Right cardiac atrium (tissue), 5 donors: ENCODE measurements at regions not wholly inside any gene's neighbourhood (a gene's known extent, or its start where the extent isn't known, plus 50 kb on each side); places are given as distances from the start of the nearest gene placed in this dataset.

Experiments used
- ATAC-seq, 2 donors: fragments of 200-7000 bp; cut with Tn5 transposase; one replicate each; pipeline versions ENCODE4 v1.8.0 to v1.9.1; 2020; ENCODE audit warnings: moderate library complexity in 2 of 2, mild to moderate bottlenecking in 1 of 2
- DNase-seq, 3 donors: peaks; one replicate each; pipeline ENCODE4 v3.0.0-alpha.2; 2020
- H3K27ac ChIP-seq: one replicate; pipeline ENCODE4 v1.5.1; 2013; ENCODE audit warnings: mild to moderate bottlenecking, low read length, control low read depth, moderate library complexity
- H3K27me3 ChIP-seq: one replicate; pipeline ENCODE4 v1.6.1; 2013; ENCODE audit not compliant: control insufficient read depth, insufficient read depth
- H3K4me1 ChIP-seq: one replicate; pipeline ENCODE4 v1.6.1; 2013; ENCODE audit warnings: low read length; ENCODE audit not compliant: control insufficient read depth, insufficient read depth
- H3K4me3 ChIP-seq: one replicate; pipeline ENCODE4 v1.5.1; 2013; ENCODE audit warnings: low read length, control low read depth
- H3K9me3 ChIP-seq: one replicate; pipeline ENCODE4 v1.6.1; 2013; ENCODE audit warnings: low read length; ENCODE audit not compliant: control insufficient read depth
- WGBS: extraction: QIAGEN DNeasy Blood & Tissue Kit; methylation state at CpG from one replicate; pipeline ENCODE4 v1.1.7; 2013; 5-methylcytosine and 5-hydroxymethylcytosine counted together
- intact Hi-C, 4 donors: fragments of 100-400 bp; cut with DNase I; formaldehyde crosslinking; loops; one replicate each; pipeline versions ENCODE4 v1.11.0 to v1.14.0; 2022 to 2023
- donor health status: healthy with polysubstance abuse.
- donor health status: DM: no; HTN: yes; CAD: no.
- donor health status: DM: no; HTN: no; CAD: no.
- donor health status: DM: no; HTN: yes; CAD: no; lungs with severe emphysema.
- donor health status: DM: yes; HTN: yes; CAD: no.

GRCh38 chr16:80350061-80350460 lies 190.7 kb upstream of the DYNLRB2 start:
- no peak overlapping the region for H3K4me3 ChIP-seq
- intact Hi-C loops, result no loop called here
- no peak overlapping the region for H3K27ac ChIP-seq
- H3K9me3 ChIP-seq, result no peaks in the 10 kb centered on the region
- no peaks in the 10 kb centered on the region for H3K27me3 ChIP-seq
- H3K4me1 ChIP-seq, result no peaks in the 10 kb centered on the region
- ATAC-seq, result no peak
- no peak for DNase-seq
- 51% methylated on average over 3 of the region's 3 CpGs for WGBS

- Histone ChIP-seq H3K27me3 (no peaks in the 10 kb centered on the region), H3K4me3 (no peak overlapping the region), H3K27ac (no peak overlapping the region), H3K9me3 (no peaks in the 10 kb centered on the region), H3K4me1 (no peaks in the 10 kb centered on the region)
- 46% methylated on average over 3 of the region's 3 CpGs for WGBS
- intact Hi-C loops, result no loop called here
- ATAC-seq (peak; percentile 92 to 94), DNase-seq (peak; percentile 65 to 89 (median 80))
Measured at GRCh38 chr16:80347900-80348299, 192.9 kb upstream of the DYNLRB2 start.

- ATAC-seq, result no peak
Measured at GRCh38 chr16:80347002-80347401, 193.8 kb upstream of the DYNLRB2 start.

GRCh38 chr16:80346111-80346632 lies 194.6 kb upstream of the DYNLRB2 start:
- no peaks in the 10 kb centered on the region for H3K9me3 ChIP-seq
- no peak overlapping the region for H3K4me3 ChIP-seq
- 68% methylated on average over 6 of the region's 6 CpGs for WGBS
- H3K4me1 ChIP-seq, result no peaks in the 10 kb centered on the region
- intact Hi-C loops, result no loop called here
- ATAC-seq, result no peak
- no peaks in the 10 kb centered on the region for H3K27me3 ChIP-seq
- no peak for DNase-seq
- no peak overlapping the region for H3K27ac ChIP-seq

More at GRCh38 chr16:80347002-80347401, 193.8 kb upstream of the DYNLRB2 start:
- Histone ChIP-seq H3K9me3 (no peaks in the 10 kb centered on the region), H3K4me1 (no peaks in the 10 kb centered on the region), H3K27me3 (no peaks in the 10 kb centered on the region), H3K27ac (no peak overlapping the region), H3K4me3 (no peak overlapping the region)
- 90% methylated on average over 3 of the region's 3 CpGs for WGBS
- no peak for DNase-seq
- intact Hi-C loops, result no loop called here

GRCh38 chr16:80345701-80346100 lies 195.1 kb upstream of the DYNLRB2 start:
- intact Hi-C loops, result no loop called here
- no peaks in the 10 kb centered on the region for H3K27me3 ChIP-seq
- ATAC-seq (no peak), DNase-seq (no peak)
- WGBS, result 71% methylated on average over 3 of the region's 3 CpGs
- no peak overlapping the region for H3K27ac ChIP-seq
- H3K4me3 ChIP-seq, result no peak overlapping the region
- H3K4me1 ChIP-seq, result no peaks in the 10 kb centered on the region
- H3K9me3 ChIP-seq, result no peaks in the 10 kb centered on the region

- 97% methylated on average over 2 of the region's 2 CpGs for WGBS
- Histone ChIP-seq H3K4me1 (no peaks in the 10 kb centered on the region), H3K27ac (no peak overlapping the region), H3K4me3 (no peak overlapping the region), H3K9me3 (no peaks in the 10 kb centered on the region), H3K27me3 (no peaks in the 10 kb centered on the region)
- no peak for ATAC-seq
- intact Hi-C loops, result no loop called here
- no peak for DNase-seq
Measured at GRCh38 chr16:80344570-80344969, 196.2 kb upstream of the DYNLRB2 start.

- Histone ChIP-seq H3K4me1 (no peaks in the 10 kb centered on the region), H3K4me3 (no peak overlapping the region), H3K9me3 (no peaks in the 10 kb centered on the region), H3K27ac (no peak overlapping the region), H3K27me3 (no peaks in the 10 kb centered on the region)
- 40% methylated on average over 3 of the region's 3 CpGs for WGBS
- ATAC-seq (no peak), DNase-seq (no peak)
- intact Hi-C loops, result no loop called here
Measured at GRCh38 chr16:80341263-80341662, 199.5 kb upstream of the DYNLRB2 start.

- 71% methylated on average over 5 of the region's 5 CpGs for WGBS
Measured at GRCh38 chr16:80337786-80338185, 203.0 kb upstream of the DYNLRB2 start.

GRCh38 chr16:80330803-80331202 lies 210.0 kb upstream of the DYNLRB2 start:
- intact Hi-C loops, result loop anchor here in 1 of 4 donors (10.0 kb wide), 1 partner anchor 216 kb away; no protein-coding TSS in a partner anchor
- Histone ChIP-seq H3K27me3 (no peaks in the 10 kb centered on the region), H3K27ac (no peak overlapping the region), H3K4me3 (no peak overlapping the region), H3K9me3 (no peaks in the 10 kb centered on the region), H3K4me1 (no peaks in the 10 kb centered on the region)
- 68% methylated on average over 3 of the region's 3 CpGs for WGBS
- ATAC-seq (no peak), DNase-seq (no peak)

More at GRCh38 chr16:80337786-80338185, 203.0 kb upstream of the DYNLRB2 start:
- intact Hi-C loops, result loop anchor here in 1 of 4 donors (10.0 kb wide), 1 partner anchor 223 kb away; no protein-coding TSS in a partner anchor
- Histone ChIP-seq H3K27me3 (no peaks in the 10 kb centered on the region), H3K27ac (no peak overlapping the region), H3K4me1 (no peaks in the 10 kb centered on the region), H3K9me3 (no peaks in the 10 kb centered on the region), H3K4me3 (no peak overlapping the region)
- ATAC-seq (no peak), DNase-seq (no peak)

- WGBS, result 84% methylated on average over 3 of the region's 3 CpGs
- intact Hi-C loops, result loop anchor here in 1 of 4 donors (10.0 kb wide), 1 partner anchor 215 kb away; no protein-coding TSS in a partner anchor
- no peak overlapping the region for H3K27ac ChIP-seq
Measured at GRCh38 chr16:80330150-80330549, 210.6 kb upstream of the DYNLRB2 start.

GRCh38 chr16:80327740-80328139 lies 213.1 kb upstream of the DYNLRB2 start:
- no peak overlapping the region for H3K27ac ChIP-seq
- H3K27me3 ChIP-seq, result no peaks in the 10 kb centered on the region
- H3K4me3 ChIP-seq, result no peak overlapping the region
- no peaks in the 10 kb centered on the region for H3K9me3 ChIP-seq
- intact Hi-C loops, result no loop called here
- ATAC-seq (no peak), DNase-seq (no peak)
- H3K4me1 ChIP-seq, result no peaks in the 10 kb centered on the region
- WGBS, result 32% methylated on average over 1 of the region's 1 CpG

More at GRCh38 chr16:80330150-80330549, 210.6 kb upstream of the DYNLRB2 start:
- DNase-seq (no peak), ATAC-seq (no peak)
- no peak overlapping the region for H3K4me3 ChIP-seq
- no peaks in the 10 kb centered on the region for H3K4me1 ChIP-seq
- no peaks in the 10 kb centered on the region for H3K9me3 ChIP-seq
- no peaks in the 10 kb centered on the region for H3K27me3 ChIP-seq

GRCh38 chr16:80324371-80324770 lies 216.4 kb upstream of the DYNLRB2 start:
- 61% methylated on average over 3 of the region's 3 CpGs for WGBS
- ATAC-seq, result no peak
- H3K9me3 ChIP-seq, result no peaks in the 10 kb centered on the region
- no peaks in the 10 kb centered on the region for H3K27me3 ChIP-seq
- DNase-seq, result no peak
- intact Hi-C loops, result no loop called here
- H3K27ac ChIP-seq, result no peak overlapping the region
- no peak overlapping the region for H3K4me3 ChIP-seq
- no peaks in the 10 kb centered on the region for H3K4me1 ChIP-seq
